ENCODE measurements at regions not wholly inside any gene's neighbourhood (a gene's known extent, or its start where the extent isn't known, plus 50 kb on each side); places are given as distances from the start of the nearest gene placed in this dataset.

- TF ChIP-seq EZH2 (IDR thresholded peaks at IDR 0.05; ENCODE audit: borderline replicate concordance, control insufficient read depth, low read depth, low read length): no peak
These were observed 262.4 kb downstream of the NDUFA10 start (continued) for GRCh38 chr2:239762655-239763269.

DNA sequence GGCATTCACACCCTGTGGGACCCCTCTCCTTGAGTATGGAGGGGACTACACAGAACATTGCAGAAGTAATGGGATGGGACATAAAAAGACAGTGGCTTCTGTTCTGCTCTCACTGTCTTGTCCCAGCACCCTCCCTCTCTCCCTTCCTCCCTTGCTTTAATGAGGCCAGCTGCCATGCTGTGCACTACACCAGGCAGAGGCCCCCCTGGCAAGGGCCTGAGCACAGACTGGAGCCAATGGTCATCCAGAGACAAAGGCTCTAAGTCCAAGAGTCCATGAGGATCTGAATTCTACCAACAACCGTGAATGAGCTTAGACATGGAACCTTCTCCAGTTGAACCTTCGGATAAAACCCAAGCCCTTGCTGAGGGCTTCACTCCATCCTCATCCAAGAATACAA lies 263.0 kb downstream of the NDUFA10 start:
- Histone ChIP-seq H4K20me1 (ENCODE audit: control insufficient read depth, insufficient read depth) (no peaks in the 10 kb centered on the region), H3K9ac (ENCODE audit: control insufficient read depth, insufficient read depth, low read length) (no peak overlapping the region), H3K27me3 (replicated peaks in 1 of 2; ENCODE audit: control insufficient read depth in 2 of 2, insufficient read depth in 2 of 2, low read length in 1 of 2) (no peaks in the 10 kb centered on the region; a peak in 1 of 4 replicates), H3K4me3 (no peak overlapping the region), H2AFZ (ENCODE audit: control insufficient read depth, low read depth, low read length) (no peak overlapping the region), H3K9me3 (replicated peaks; ENCODE audit: control insufficient read depth, insufficient read depth, low read length) (no peaks in the 10 kb centered on the region), H3K4me1 (ENCODE audit: control insufficient read depth, insufficient read depth, low read length) (no peaks in the 10 kb centered on the region), H3K27ac (ENCODE audit: control insufficient read depth, insufficient read depth) (no peak overlapping the region), H3K79me2 (ENCODE audit: control insufficient read depth, insufficient read depth, low read length) (no peaks in the 10 kb centered on the region), H3K4me2 (ENCODE audit: control insufficient read depth, insufficient read depth) (no peak overlapping the region), H3K36me3 (ENCODE audit: control insufficient read depth in 2 of 2, insufficient read depth in 2 of 2, low read length in 1 of 2) (no peaks in the 10 kb centered on the region)
- ChIA-PET POLR2A (no interaction called here), SMC1A (ENCODE audit: uncharacterized antibody, unreplicated experiment) (no interaction called here), CTCF (no interaction called here), RAD21 (ENCODE audit: unreplicated experiment) (no interaction called here)
- TF ChIP-seq NFXL1 (IDR thresholded peaks at IDR 0.05; ENCODE audit: borderline replicate concordance): no peak
- TF ChIP-seq ZSCAN29 (IDR thresholded peaks at IDR 0.05): no peak
- no peak for TF ChIP-seq EED (IDR thresholded peaks at IDR 0.05; ENCODE audit: low read depth)
- TF ChIP-seq BCL3 (IDR thresholded peaks at IDR 0.05; ENCODE audit: borderline replicate concordance, insufficient read depth, low read depth, low read length, poor library complexity, severe bottlenecking): no peak
- no peak for TF ChIP-seq YY1 (IDR thresholded peaks at IDR 0.05; ENCODE audit: low read depth, low read length)
- no peak for TF ChIP-seq ZNF622 (IDR thresholded peaks at IDR 0.05)
- FAIRE-seq (no peak), ATAC-seq (no peak), DNase-seq (ENCODE audit: low read depth, low spot score) (no peak)
- BruUV-seq (replicated peaks): no TSS peak
- in situ Hi-C loops (cut with MboI) (no loop called here), intact Hi-C loops (cut with micrococcal nuclease; ENCODE audit: unreplicated experiment) (no loop called here)
- 49% methylated on average over 2 of the region's 2 CpGs for WGBS (ENCODE audit: insufficient coverage, insufficient replicate concordance, low lambda C conversion rate, missing lambda C conversion rate)

All from GM12878 (cell line).